Esophagus muscularis mucosa (tissue), 4 donors: ENCODE measurements at regions not wholly inside any gene's neighbourhood (a gene's known extent, or its start where the extent isn't known, plus 50 kb on each side); places are given as distances from the start of the nearest gene placed in this dataset.

Experiments used
- DNase-seq: peaks from one replicate; pipeline ENCODE4 v3.0.0-alpha.2; 2017; ENCODE audit errors: extremely low spot score
- H3K27ac ChIP-seq, 4 donors: fragments of 200-600 bp; sonication (generic); replicated peaks in 1 of 4; 1 replicate in 3 of 4; 2 replicates in 1 of 4; pipeline ENCODE4 v1.5.1; 2016 to 2019; ENCODE audit warnings: mild to moderate bottlenecking in 1 of 4
- H3K27me3 ChIP-seq, 4 donors: fragments of 200-600 bp; sonication (generic); one replicate each; pipeline versions ENCODE4 v1.5.1 to v1.6.0; 2016 to 2019
- H3K36me3 ChIP-seq, 4 donors: fragments of 200-600 bp; sonication (generic); one replicate each; pipeline ENCODE4 v1.5.1; 2016 to 2019
- H3K4me1 ChIP-seq, 4 donors: fragments of 200-600 bp; sonication (generic); one replicate each; pipeline ENCODE4 v1.5.1; 2016 to 2019
- H3K4me3 ChIP-seq, 4 donors: fragments of 200-600 bp; sonication (generic); 1 replicate in 2 of 4; 2 replicates in 2 of 4; pipeline ENCODE4 v1.5.1; 2016 to 2019; ENCODE audit warnings: mild to moderate bottlenecking in 4 of 4, moderate library complexity in 1 of 4
- H3K9me3 ChIP-seq, 4 donors: fragments of 200-600 bp; sonication (generic); 1 replicate in 3 of 4; 2 replicates in 1 of 4; pipeline ENCODE4 v1.5.1; 2016 to 2019
- CTCF ChIP-seq, 3 experiments: fragments of 200-600 bp in 2 of 3; fragments of 450-650 bp in 1 of 3; sonication (generic) in 2 of 3; IDR thresholded peaks; one replicate each; pipeline ENCODE4 v1.5.1; 2017 to 2019; ENCODE audit warnings: antibody characterized with exemption in 3 of 3, mild to moderate bottlenecking in 2 of 3, moderate library complexity in 1 of 3
- EP300 ChIP-seq: sonication (generic); formaldehyde crosslinking; IDR thresholded peaks from one replicate; pipeline ENCODE4 v1.6.1; 2017; ENCODE audit warnings: antibody characterized with exemption
- POLR2A ChIP-seq: fragments of 450-650 bp; IDR thresholded peaks from one replicate; pipeline ENCODE4 v1.6.1; 2017; ENCODE audit warnings: antibody characterized with exemption, moderate library complexity, mild to moderate bottlenecking, low read depth
- POLR2AphosphoS5 ChIP-seq, 2 donors: sonication (generic); formaldehyde crosslinking; IDR thresholded peaks; one replicate each; pipeline ENCODE4 v1.6.1; 2017; ENCODE audit warnings: antibody characterized with exemption in 2 of 2
- WGBS: methylation state at CpG from one replicate; pipeline ENCODE4 v1.1.5; 2018; 5-methylcytosine and 5-hydroxymethylcytosine counted together
- intact Hi-C: fragments of 100-400 bp; cut with DNase I; formaldehyde crosslinking; loops from one replicate; pipeline ENCODE4 v1.15.1; 2023

- intact Hi-C loops, result no loop called here
- H3K4me1 ChIP-seq, result peaks cover 0 to 5% (median 2%) of the 10 kb centered on the region in 4 donors
- peak overlapping the region in 1 of 4 donors; percentile 51 for H3K27ac ChIP-seq
- peak overlapping the region; percentile 54 to 59 (median 58) for H3K4me3 ChIP-seq
- TF ChIP-seq EP300, result no peak
- no peak for TF ChIP-seq CTCF (IDR thresholded peaks at IDR 0.05)
- TF ChIP-seq POLR2A, result no peak
- TF ChIP-seq POLR2AphosphoS5 (IDR thresholded peaks at IDR 0.05), result peak in 1 of 2 donors; percentile 36
- peaks cover 0 to 7% (median 0%) of the 10 kb centered on the region in 4 donors for H3K27me3 ChIP-seq
- H3K9me3 ChIP-seq, result no peaks in the 10 kb centered on the region
- no peak for DNase-seq
- WGBS, result 92% methylated on average over 9 of the region's 16 CpGs
- H3K36me3 ChIP-seq, result no peaks in the 10 kb centered on the region
Measured at GRCh38 chr16:63617990-63618763, 1503.7 kb downstream of the CDH11 start.

DNA sequence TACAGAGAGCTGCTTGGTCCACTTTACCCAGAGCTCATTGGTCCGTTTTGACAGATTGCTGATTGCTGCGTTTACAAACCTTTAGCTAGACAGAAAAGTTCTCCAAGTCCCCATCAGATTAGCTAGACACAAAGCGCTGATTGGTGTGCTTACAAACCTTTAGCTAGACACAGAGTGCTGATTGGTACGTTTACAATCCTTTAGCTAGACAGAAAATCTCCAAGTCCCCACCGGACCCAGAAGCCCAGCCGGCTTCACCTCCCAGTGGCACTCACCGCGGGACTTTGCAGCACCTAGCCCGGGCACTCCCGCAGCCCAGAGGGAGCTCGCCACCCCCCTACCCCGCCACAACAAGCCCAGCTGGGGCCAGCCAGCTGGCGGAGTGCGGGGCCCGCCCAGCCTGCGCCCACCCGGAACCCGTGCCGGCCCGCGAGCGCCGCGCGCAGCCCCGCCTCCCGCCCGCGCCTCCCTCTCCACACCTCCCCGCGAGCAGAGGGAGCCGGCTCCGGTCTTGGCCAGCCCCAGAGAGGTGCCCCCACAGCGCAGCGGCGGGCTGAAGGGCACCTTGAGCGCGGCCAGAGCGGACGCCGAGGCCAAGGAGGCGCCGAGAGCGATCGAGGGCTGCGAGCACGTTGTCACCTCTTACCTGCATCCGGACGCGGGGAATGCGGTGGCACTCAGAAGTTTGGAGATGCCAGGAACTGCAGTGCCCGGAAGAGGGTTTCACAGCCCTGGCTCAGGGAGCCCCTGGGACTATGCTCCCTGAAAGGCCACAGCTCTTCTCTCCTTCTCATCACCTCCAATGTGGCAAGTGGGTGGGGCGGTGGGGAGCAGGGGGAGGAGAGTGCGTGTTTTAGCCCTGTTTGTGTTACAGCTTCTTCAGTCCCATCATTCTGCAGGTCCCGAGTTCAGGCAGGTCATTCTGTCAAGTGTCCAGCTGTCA lies 1504.5 kb downstream of the CDH11 start:
- Histone ChIP-seq H3K4me1 (peaks cover 0 to 5% (median 2%) of the 10 kb centered on the region in 4 donors), H3K36me3 (no peaks in the 10 kb centered on the region), H3K4me3 (peak overlapping the region; percentile 54 to 59 (median 58)), H3K9me3 (no peaks in the 10 kb centered on the region), H3K27me3 (peaks cover 0 to 7% (median 0%) of the 10 kb centered on the region in 4 donors), H3K27ac (peak overlapping the region in 3 of 4 donors; percentile 27 to 51 (median 46))
- TF ChIP-seq EP300 (no peak), CTCF (IDR thresholded peaks at IDR 0.05) (no peak), POLR2AphosphoS5 (IDR thresholded peaks at IDR 0.05) (no peak), POLR2A (no peak)
- intact Hi-C loops, result no loop called here
- 27% methylated on average over 30 of the region's 55 CpGs for WGBS
- DNase-seq, result no peak

DNA sequence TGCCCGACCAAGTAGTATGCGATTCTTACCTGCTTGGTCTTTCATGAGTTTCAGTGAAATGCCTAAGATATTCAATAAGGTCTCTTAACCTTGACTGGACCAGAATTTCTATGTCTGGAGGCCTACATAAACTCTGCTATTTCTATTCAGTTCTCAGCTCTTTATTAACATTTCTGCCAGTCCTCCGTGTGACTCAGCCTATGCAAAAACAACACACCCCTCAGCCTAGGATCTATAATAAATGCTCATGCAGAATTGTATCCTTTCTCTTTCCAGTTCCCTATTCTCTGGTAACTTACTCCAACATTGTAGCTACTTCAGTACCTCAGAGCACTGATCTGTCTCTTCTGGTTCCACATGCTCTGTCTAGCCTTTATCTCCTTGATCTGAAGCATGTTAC lies 1507.4 kb downstream of the CDH11 start:
- H3K4me3 ChIP-seq, result no peak overlapping the region
- DNase-seq, result no peak
- 79% methylated on average over 3 of the region's 3 CpGs for WGBS
- H3K4me1 ChIP-seq, result peaks cover 0 to 5% (median 2%) of the 10 kb centered on the region in 4 donors
- peaks cover 0 to 7% (median 0%) of the 10 kb centered on the region in 4 donors for H3K27me3 ChIP-seq
- no peaks in the 10 kb centered on the region for H3K36me3 ChIP-seq
- H3K27ac ChIP-seq, result no peak overlapping the region
- intact Hi-C loops, result no loop called here
- peaks cover 0 to 4% (median 0%) of the 10 kb centered on the region in 4 donors for H3K9me3 ChIP-seq
- TF ChIP-seq CTCF (IDR thresholded peaks at IDR 0.05), result no peak
- TF ChIP-seq EP300, result no peak

GRCh38 chr16:63613701-63614100 lies 1508.2 kb downstream of the CDH11 start:
- intact Hi-C loops, result no loop called here
- no peak overlapping the region for H3K4me3 ChIP-seq
- H3K36me3 ChIP-seq, result no peaks in the 10 kb centered on the region
- no peak for TF ChIP-seq POLR2AphosphoS5 (IDR thresholded peaks at IDR 0.05)
- no peak for TF ChIP-seq EP300
- no peak for TF ChIP-seq CTCF (IDR thresholded peaks at IDR 0.05)
- DNase-seq, result no peak
- H3K9me3 ChIP-seq, result peaks cover 0 to 4% (median 0%) of the 10 kb centered on the region in 4 donors
- H3K4me1 ChIP-seq, result peaks cover 0 to 5% (median 2%) of the 10 kb centered on the region in 4 donors
- no peak overlapping the region for H3K27ac ChIP-seq
- WGBS, result 47% methylated on average over 1 of the region's 1 CpG
- peaks cover 0 to 7% (median 0%) of the 10 kb centered on the region in 4 donors for H3K27me3 ChIP-seq
